Lower lobe of right lung (tissue), 2 donors: ENCODE measurements at regions not wholly inside any gene's neighbourhood (a gene's known extent, or its start where the extent isn't known, plus 50 kb on each side); places are given as distances from the start of the nearest gene placed in this dataset.

Source experiments
- ATAC-seq, 2 donors: fragments of 200-7000 bp; cut with Tn5 transposase; one replicate each; pipeline ENCODE4 v1.9.1; 2020 to 2022; ENCODE audit warnings: mild to moderate bottlenecking in 2 of 2, moderate library complexity in 2 of 2
- DNase-seq: peaks from one replicate; pipeline ENCODE4 v3.0.0-alpha.2; 2020
- H3K27ac ChIP-seq: fragments of 200-600 bp; one replicate; pipeline ENCODE4 v1.8.0; 2022
- H3K27me3 ChIP-seq: fragments of 200-600 bp; one replicate; pipeline ENCODE4 v1.8.0; 2022; ENCODE audit warnings: low read depth
- H3K36me3 ChIP-seq: fragments of 200-600 bp; one replicate; pipeline ENCODE4 v1.8.0; 2022; ENCODE audit warnings: mild to moderate bottlenecking
- H3K4me1 ChIP-seq: fragments of 200-600 bp; one replicate; pipeline ENCODE4 v1.8.0; 2022
- H3K4me3 ChIP-seq: fragments of 200-600 bp; one replicate; pipeline ENCODE4 v1.8.0; 2022; ENCODE audit warnings: mild to moderate bottlenecking
- H3K9me3 ChIP-seq: fragments of 200-600 bp; one replicate; pipeline ENCODE4 v1.8.0; 2022
- intact Hi-C: fragments of 100-400 bp; cut with DNase I; formaldehyde crosslinking; loops from one replicate; pipeline ENCODE4 v1.11.0; 2022
- TF ChIP-seq, protein P1 (sequence below): fragments of 200-600 bp; IDR thresholded peaks from one replicate; pipeline ENCODE4 v1.8.0; 2022; ENCODE audit warnings: antibody characterized with exemption, mild to moderate bottlenecking
- donor health status: DM: no; HTN: yes; CAD: no; lungs with severe emphysema.

DNA sequence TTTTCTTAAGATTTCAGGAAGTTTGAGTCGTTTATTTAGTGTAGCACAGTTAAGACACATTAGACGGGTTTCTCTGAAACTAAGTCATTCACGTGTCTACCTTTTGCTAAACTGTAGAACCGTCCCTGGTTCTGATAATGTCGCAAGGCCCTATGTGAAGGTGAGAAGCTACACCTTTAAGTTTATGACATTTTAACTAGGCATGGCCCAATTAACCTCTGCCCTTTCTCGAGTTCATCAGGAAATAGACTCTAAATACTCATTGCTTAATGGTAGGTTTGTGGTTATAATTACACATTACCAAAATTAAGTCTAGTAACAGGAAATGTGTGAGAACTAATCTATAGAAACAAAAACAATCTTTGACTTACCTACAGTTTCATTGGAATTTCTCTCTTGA, 126.6 kb upstream of the FZD8 start:
- H3K27ac ChIP-seq: no peak overlapping the region
- H3K4me3 ChIP-seq: no peak overlapping the region
- no peaks in the 10 kb centered on the region for H3K9me3 ChIP-seq
- TF ChIP-seq, protein P1, sequence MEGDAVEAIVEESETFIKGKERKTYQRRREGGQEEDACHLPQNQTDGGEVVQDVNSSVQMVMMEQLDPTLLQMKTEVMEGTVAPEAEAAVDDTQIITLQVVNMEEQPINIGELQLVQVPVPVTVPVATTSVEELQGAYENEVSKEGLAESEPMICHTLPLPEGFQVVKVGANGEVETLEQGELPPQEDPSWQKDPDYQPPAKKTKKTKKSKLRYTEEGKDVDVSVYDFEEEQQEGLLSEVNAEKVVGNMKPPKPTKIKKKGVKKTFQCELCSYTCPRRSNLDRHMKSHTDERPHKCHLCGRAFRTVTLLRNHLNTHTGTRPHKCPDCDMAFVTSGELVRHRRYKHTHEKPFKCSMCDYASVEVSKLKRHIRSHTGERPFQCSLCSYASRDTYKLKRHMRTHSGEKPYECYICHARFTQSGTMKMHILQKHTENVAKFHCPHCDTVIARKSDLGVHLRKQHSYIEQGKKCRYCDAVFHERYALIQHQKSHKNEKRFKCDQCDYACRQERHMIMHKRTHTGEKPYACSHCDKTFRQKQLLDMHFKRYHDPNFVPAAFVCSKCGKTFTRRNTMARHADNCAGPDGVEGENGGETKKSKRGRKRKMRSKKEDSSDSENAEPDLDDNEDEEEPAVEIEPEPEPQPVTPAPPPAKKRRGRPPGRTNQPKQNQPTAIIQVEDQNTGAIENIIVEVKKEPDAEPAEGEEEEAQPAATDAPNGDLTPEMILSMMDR: no peak
- ATAC-seq: no peak
- DNase-seq: no peak
- peaks cover 7% of the 10 kb centered on the region for H3K4me1 ChIP-seq
- no peaks in the 10 kb centered on the region for H3K27me3 ChIP-seq
- H3K36me3 ChIP-seq: no peaks in the 10 kb centered on the region
- intact Hi-C loops: no loop called here

DNA sequence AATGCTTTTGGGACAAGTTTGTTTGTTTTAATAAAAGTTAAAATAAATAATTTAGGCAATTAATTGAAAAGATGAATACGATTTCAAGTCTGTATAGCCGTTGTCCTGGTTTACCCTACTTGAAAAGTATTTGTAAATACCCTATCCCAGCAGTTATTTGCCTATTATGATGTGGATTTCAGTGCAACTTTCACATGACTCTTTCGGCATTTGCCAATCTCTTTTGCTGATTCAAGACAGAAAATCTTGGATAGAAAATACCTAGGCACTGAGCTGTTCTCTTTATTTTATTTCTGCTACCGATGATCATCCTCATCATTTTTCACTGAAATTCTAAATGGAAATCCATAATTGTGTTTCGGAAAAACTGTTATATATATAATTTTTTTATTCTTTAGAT, 125.9 kb upstream of the FZD8 start:
- Histone ChIP-seq H3K4me3 (no peak overlapping the region), H3K9me3 (no peaks in the 10 kb centered on the region), H3K27me3 (no peaks in the 10 kb centered on the region), H3K27ac (no peak overlapping the region), H3K4me1 (peaks cover 7% of the 10 kb centered on the region), H3K36me3 (no peaks in the 10 kb centered on the region)
- TF ChIP-seq, protein P1: no peak
- no peak for ATAC-seq
- intact Hi-C loops: no loop called here
- no peak for DNase-seq

DNA sequence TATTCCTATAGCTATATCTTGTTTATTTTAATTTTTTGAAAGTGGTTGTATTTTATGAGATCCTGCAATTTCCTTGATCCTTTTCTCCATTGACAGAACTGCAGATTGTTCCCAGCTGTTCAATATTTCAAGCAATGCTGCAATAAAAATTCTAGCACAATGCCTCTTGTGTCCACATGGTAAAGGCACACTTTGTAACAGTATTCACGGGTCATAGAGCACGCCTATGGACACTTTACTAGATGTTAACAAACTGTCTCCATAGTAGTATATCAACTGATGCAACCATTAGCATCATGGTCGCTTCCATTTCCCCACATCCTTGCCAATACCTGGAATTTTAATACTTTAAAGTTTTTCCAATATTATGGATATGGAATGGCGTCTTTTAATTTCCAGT, 123.9 kb upstream of the FZD8 start:
- TF ChIP-seq, protein P1: no peak
- no peak for ATAC-seq
- Histone ChIP-seq H3K27ac (no peak overlapping the region), H3K36me3 (no peaks in the 10 kb centered on the region), H3K27me3 (no peaks in the 10 kb centered on the region), H3K4me3 (no peak overlapping the region), H3K4me1 (no peaks in the 10 kb centered on the region), H3K9me3 (no peaks in the 10 kb centered on the region)
- DNase-seq: no peak
- intact Hi-C loops: no loop called here

DNA sequence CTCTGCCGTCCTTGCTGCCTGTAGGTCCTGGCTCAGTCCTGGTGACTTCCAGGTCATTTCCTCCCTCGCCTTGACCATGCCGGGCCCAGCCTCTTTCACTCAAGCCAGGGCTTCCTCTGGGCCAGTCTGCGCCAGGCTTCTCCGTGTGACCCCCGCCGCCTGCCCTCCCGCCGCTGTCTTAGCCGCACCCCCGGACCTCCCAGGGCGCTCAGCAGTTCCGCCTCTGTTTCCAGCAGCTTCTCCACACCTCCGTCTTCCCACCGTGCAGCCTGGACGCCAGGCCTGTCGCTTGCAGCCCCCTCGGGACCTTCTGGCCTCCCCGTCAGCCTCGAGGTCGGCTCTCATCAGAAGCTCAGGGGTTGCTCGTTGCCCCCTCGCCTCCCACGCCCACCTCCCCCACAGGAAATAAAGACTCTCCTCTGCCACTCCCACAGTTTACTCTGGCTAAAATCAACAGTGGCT, 123.0 kb upstream of the FZD8 start:
- TF ChIP-seq, protein P1: no peak
- ATAC-seq: peak; percentile 65 to 75
- Histone ChIP-seq H3K9me3 (no peaks in the 10 kb centered on the region), H3K27ac (no peak overlapping the region), H3K27me3 (no peaks in the 10 kb centered on the region), H3K4me3 (peak overlapping the region; percentile 37), H3K4me1 (no peaks in the 10 kb centered on the region), H3K36me3 (no peaks in the 10 kb centered on the region)
- peak; percentile 45 for DNase-seq
- intact Hi-C loops: no loop called here

DNA sequence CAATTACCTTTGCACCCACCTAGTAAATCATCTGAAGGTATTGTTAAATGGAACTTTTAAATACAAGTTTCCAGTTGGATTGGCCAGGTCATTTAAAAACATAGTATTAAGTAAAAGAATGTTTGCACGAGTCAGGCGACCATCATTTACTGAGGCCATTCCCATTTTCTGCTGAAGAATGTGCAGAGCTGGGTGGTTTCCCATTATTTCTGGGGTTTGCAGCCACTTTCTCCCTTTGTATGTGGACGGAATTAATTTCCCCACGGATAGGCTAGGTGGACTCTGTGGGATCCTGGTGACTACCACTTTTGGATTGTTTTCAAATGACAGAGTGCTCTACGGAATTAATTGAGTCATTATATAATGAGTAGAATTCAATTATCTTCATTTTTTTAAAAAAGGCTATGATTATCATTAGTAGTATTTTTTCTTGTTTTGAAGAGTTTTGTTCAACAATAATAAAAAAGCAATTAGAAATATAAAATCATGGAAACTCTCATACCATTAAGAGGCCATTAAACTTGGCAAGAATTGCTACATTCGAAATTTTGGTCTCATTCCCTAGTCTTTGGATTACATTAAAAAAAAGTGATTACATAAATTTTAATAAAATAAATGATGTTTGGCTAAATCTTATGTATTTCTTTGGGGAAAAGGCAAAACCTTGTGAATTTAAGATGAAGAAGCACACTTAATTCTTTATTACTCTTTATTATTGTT, 120.4 kb upstream of the FZD8 start:
- Histone ChIP-seq H3K4me3 (no peak overlapping the region), H3K27me3 (no peaks in the 10 kb centered on the region), H3K4me1 (no peaks in the 10 kb centered on the region), H3K36me3 (no peaks in the 10 kb centered on the region), H3K9me3 (no peaks in the 10 kb centered on the region), H3K27ac (no peak overlapping the region)
- intact Hi-C loops: no loop called here
- DNase-seq (no peak), ATAC-seq (no peak)
- TF ChIP-seq, protein P1: no peak
